BJ (cell line): ENCODE measurements at regions not wholly inside any gene's neighbourhood (a gene's known extent, or its start where the extent isn't known, plus 50 kb on each side); places are given as distances from the start of the nearest gene placed in this dataset.
"Not testable (repeated sequence)": the region's sequence is repeated elsewhere in the genome, so short reads cannot be mapped to it uniquely, and the experiment has no call there.

Source experiments
- CTCF ChIA-PET: fragments of 350-600 bp; formaldehyde crosslinking; extraction: SDS; loops from one replicate; lab custom pipeline; 2021; ENCODE audit warnings: antibody characterized with exemption, inconsistent platforms; lab: Yijun Ruan, JAX
- POLR2A ChIA-PET: fragments of 300-600 bp; sonication (Branson Sonifier 250); formaldehyde crosslinking; extraction: SDS; loops from one replicate; lab custom pipeline; 2021; ENCODE audit warnings: antibody characterized with exemption; lab: Charles Lee
- DNase-seq: peaks from one replicate; pipeline ENCODE4 v3.0.0-alpha.2; 2011; ENCODE audit warnings: low read depth
- H3K27me3 ChIP-seq: 2 replicates; pipeline ENCODE4 v1.6.0; 2011; ENCODE audit warnings: low read length; ENCODE audit not compliant: control insufficient read depth, insufficient read depth
- H3K36me3 ChIP-seq: 2 replicates; pipeline ENCODE4 v1.5.1; 2011; ENCODE audit warnings: low read length; ENCODE audit not compliant: control insufficient read depth, insufficient read depth
- H3K4me3 ChIP-seq: 2 replicates; pipeline ENCODE4 v1.5.1; 2011; ENCODE audit warnings: low read depth, mild to moderate bottlenecking, control low read depth, low read length
- CTCF ChIP-seq: IDR thresholded peaks from 2 replicates; pipeline ENCODE4 v1.5.1; 2011; ENCODE audit warnings: low read depth, mild to moderate bottlenecking, control low read depth, inconsistent platforms, low read length, moderate library complexity; ENCODE audit not compliant: insufficient read depth

GRCh38 chr7:142434666-142435167 lies 176.9 kb upstream of the PRSS58 start:
- H3K4me3 ChIP-seq: no peak overlapping the region
- TF ChIP-seq CTCF: no peak
- H3K27me3 ChIP-seq: no peaks in the 10 kb centered on the region
- H3K36me3 ChIP-seq: no peaks in the 10 kb centered on the region
- POLR2A ChIA-PET: interaction anchor here (0.7 kb wide), 1 partner anchor 17 kb away, joined by 3 read pairs; no protein-coding TSS in a partner anchor
- no peak for DNase-seq
- CTCF ChIA-PET: interaction anchor here (1.0 to 3.4 kb wide), 7 partner anchors 10 to 51 kb away, joined by 3 to 15 read pairs (median 9); no protein-coding TSS in a partner anchor

GRCh38 chr7:142434133-142434532 lies 176.3 kb upstream of the PRSS58 start:
- not testable (repeated sequence) for H3K36me3 ChIP-seq, H3K4me3 ChIP-seq, H3K27me3 ChIP-seq, DNase-seq
- ChIA-PET POLR2A (interaction anchor here (0.7 kb wide), 1 partner anchor 16 kb away, joined by 3 read pairs; no protein-coding TSS in a partner anchor), CTCF (interaction anchor here (1.5 to 3.4 kb wide), 6 partner anchors 9 to 52 kb away, joined by 4 to 15 read pairs (median 10); no protein-coding TSS in a partner anchor)

- no peaks in the 10 kb centered on the region for H3K36me3 ChIP-seq
- TF ChIP-seq CTCF: no peak
- ChIA-PET CTCF (interaction anchor here (1.7 to 3.4 kb wide), 2 partner anchors 9 to 27 kb away, joined by 4 to 11 read pairs; no protein-coding TSS in a partner anchor), POLR2A (no interaction called here)
- DNase-seq: no peak
- no peak overlapping the region for H3K4me3 ChIP-seq
- 0 out of 2 replicates have a peak, but pooled peaks cover 1% of the 10 kb centered on the region for H3K27me3 ChIP-seq
Observed at GRCh38 chr7:142432377-142432776, 174.5 kb upstream of the PRSS58 start.

GRCh38 chr7:142431491-142431890 lies 173.6 kb upstream of the PRSS58 start:
- TF ChIP-seq CTCF: no peak
- POLR2A ChIA-PET: no interaction called here
- Histone ChIP-seq H3K4me3 (no peak overlapping the region), H3K27me3 (0 out of 2 replicates have a peak, but pooled peaks cover 2% of the 10 kb centered on the region), H3K36me3 (no peaks in the 10 kb centered on the region)
- DNase-seq: no peak
- CTCF ChIA-PET: interaction anchor here (1.0 kb wide), 1 partner anchor 23 kb away, joined by 3 read pairs; no protein-coding TSS in a partner anchor

- Histone ChIP-seq H3K36me3 (no peaks in the 10 kb centered on the region), H3K4me3 (no peak overlapping the region), H3K27me3 (0 out of 2 replicates have a peak, but pooled peaks cover 2% of the 10 kb centered on the region)
- POLR2A ChIA-PET: no interaction called here
- CTCF ChIA-PET: interaction anchor here (0.7 to 2.0 kb wide), 3 partner anchors 11 to 55 kb away, joined by 3 to 5 read pairs (median 4); no protein-coding TSS in a partner anchor
- no peak for DNase-seq
- no peak for TF ChIP-seq CTCF
Observed at GRCh38 chr7:142428094-142428493, 170.2 kb upstream of the PRSS58 start.

- no peak for DNase-seq
- POLR2A ChIA-PET: no interaction called here
- Histone ChIP-seq H3K27me3 (peaks cover 4% of the 10 kb centered on the region; the same call in 1 of the 2 replicates), H3K36me3 (no peaks in the 10 kb centered on the region), H3K4me3 (no peak overlapping the region)
- TF ChIP-seq CTCF: no peak
- CTCF ChIA-PET: interaction anchor here (0.8 to 14.1 kb wide), 5 partner anchors 9 to 57 kb away, joined by 3 to 237 read pairs (median 3); no protein-coding TSS in a partner anchor
Observed at GRCh38 chr7:142425281-142425680, 167.4 kb upstream of the PRSS58 start.
